ENCODE measurements at regions not wholly inside any gene's neighbourhood (a gene's known extent, or its start where the extent isn't known, plus 50 kb on each side); places are given as distances from the start of the nearest gene placed in this dataset.

DNA sequence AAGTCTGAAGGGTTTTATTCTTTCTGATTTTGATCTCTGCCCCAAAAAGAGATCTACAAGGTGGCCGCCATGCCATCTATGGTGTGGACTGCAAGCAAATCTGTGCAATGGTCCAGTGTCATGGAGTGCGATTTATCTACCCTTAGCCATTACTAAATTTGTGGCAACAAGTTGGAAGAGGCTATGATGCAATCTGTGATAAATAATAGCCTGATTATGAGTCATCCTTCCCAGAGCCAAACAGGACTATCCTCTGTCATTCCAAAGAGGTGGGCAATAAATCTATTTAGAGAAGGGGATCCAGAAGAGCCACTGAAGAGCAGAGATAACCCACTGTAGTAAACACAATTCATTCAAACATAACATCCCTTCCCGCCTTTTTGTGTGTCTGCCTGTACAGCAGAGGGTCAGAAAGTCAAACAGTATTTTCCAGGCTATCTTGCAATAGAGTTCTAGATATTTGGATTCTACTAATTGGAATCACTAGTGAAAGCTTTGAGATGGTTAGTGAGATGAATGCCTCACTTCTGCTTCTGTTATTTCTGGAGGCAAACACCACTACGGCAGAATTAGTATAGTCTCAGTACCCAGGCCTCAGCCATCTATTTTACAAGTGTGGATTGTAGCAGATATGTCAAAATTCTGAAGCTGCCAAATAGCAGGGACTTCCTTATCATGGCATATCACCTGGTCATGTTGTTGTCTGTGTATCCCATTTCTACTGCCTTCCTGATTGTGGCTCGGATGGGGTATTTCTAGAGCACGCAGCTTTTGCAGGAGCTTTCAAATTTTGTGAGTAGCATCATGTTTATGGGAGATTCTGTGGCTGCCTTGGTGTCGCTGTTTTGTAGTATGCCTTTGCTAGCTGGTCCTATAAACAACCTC is 192.0 kb downstream of the SMIM20 start:
- H3K36me3 ChIP-seq (ENCODE audit: control insufficient read depth, insufficient read depth, low read length), result no peaks in the 10 kb centered on the region
- peak; percentile 31 for DNase-seq (ENCODE audit: low read depth)
- TF ChIP-seq, protein P1, sequence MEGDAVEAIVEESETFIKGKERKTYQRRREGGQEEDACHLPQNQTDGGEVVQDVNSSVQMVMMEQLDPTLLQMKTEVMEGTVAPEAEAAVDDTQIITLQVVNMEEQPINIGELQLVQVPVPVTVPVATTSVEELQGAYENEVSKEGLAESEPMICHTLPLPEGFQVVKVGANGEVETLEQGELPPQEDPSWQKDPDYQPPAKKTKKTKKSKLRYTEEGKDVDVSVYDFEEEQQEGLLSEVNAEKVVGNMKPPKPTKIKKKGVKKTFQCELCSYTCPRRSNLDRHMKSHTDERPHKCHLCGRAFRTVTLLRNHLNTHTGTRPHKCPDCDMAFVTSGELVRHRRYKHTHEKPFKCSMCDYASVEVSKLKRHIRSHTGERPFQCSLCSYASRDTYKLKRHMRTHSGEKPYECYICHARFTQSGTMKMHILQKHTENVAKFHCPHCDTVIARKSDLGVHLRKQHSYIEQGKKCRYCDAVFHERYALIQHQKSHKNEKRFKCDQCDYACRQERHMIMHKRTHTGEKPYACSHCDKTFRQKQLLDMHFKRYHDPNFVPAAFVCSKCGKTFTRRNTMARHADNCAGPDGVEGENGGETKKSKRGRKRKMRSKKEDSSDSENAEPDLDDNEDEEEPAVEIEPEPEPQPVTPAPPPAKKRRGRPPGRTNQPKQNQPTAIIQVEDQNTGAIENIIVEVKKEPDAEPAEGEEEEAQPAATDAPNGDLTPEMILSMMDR (IDR thresholded peaks at IDR 0.05; ENCODE audit: insufficient read depth, low read length, poor library complexity, severe bottlenecking), result no peak
- H3K27me3 ChIP-seq (ENCODE audit: control insufficient read depth, insufficient read depth, low read length), result no peaks in the 10 kb centered on the region
- H3K4me3 ChIP-seq (ENCODE audit: low read depth, low read length), result no peak overlapping the region

DNA sequence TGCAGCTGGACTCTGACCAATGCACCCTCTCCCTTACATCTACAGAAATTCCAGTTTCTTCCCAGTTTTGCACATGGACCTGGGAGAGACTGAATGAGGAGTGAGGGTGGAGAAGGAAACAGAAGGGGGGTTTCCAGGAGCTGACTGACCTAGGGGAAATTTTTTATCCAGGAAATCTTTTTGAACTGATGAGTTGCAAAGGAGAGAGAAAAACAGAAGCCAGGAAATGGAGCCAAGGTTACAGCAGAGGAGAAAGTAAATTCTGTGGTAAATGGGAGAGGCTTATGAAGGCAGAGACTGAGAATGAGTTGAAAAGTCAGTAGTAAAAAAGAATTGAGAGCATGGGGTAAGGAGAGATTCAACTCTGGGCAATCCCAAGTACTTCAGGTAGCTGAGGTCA is 192.8 kb downstream of the SMIM20 start:
- Histone ChIP-seq H3K36me3 (ENCODE audit: control insufficient read depth, insufficient read depth, low read length) (no peaks in the 10 kb centered on the region), H3K4me3 (ENCODE audit: low read depth, low read length) (no peak overlapping the region), H3K27me3 (ENCODE audit: control insufficient read depth, insufficient read depth, low read length) (no peaks in the 10 kb centered on the region)
- DNase-seq (ENCODE audit: low read depth), result no peak
- TF ChIP-seq, protein P1 (IDR thresholded peaks at IDR 0.05; ENCODE audit: insufficient read depth, low read length, poor library complexity, severe bottlenecking), result no peak

DNA sequence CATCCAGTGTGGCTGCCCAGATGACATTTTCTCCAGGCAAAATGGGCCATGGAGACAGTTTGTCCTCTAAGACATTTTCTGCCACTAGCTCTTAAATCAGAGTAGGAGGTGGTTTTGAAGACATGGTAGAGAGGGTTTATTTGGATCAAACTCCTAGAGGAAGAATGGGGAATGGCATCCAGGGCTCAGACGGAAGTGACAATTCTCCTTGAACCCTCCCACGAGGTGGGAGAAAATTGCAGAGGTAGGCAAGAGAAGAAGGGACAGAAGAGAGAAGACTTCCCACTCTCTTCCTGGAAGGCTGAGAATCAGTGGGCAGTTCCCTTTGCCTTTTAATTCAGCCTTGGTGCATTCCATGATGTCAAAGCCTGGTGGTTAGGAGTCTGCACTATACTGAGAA is 194.0 kb downstream of the SMIM20 start:
- TF ChIP-seq, protein P1 (IDR thresholded peaks at IDR 0.05; ENCODE audit: insufficient read depth, low read length, poor library complexity, severe bottlenecking), result no peak
- H3K36me3 ChIP-seq (ENCODE audit: control insufficient read depth, insufficient read depth, low read length), result no peaks in the 10 kb centered on the region
- DNase-seq (ENCODE audit: low read depth), result no peak
- no peaks in the 10 kb centered on the region for H3K27me3 ChIP-seq (ENCODE audit: control insufficient read depth, insufficient read depth, low read length)
- no peak overlapping the region for H3K4me3 ChIP-seq (ENCODE audit: low read depth, low read length)

DNA sequence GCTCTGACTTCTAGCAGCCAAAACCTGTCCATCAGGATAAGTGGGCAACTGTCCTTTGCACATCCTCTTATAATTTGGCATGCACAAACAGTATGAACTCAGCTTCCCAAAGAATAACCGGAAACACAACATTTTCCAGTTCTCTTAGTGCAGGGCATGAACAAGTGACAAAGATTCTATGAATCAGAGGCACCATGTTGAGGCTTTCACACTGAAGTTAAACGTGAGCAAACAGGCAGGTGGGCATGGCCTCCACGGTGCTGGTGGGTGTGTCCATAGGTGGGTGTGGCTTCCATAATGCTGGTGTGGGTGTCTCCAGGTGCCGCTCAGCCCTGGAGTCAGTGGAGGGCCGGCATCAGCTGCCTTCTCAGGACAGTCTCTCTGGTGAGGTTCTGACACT is 196.5 kb downstream of the SMIM20 start:
- no peak for DNase-seq (ENCODE audit: low read depth)

DNA sequence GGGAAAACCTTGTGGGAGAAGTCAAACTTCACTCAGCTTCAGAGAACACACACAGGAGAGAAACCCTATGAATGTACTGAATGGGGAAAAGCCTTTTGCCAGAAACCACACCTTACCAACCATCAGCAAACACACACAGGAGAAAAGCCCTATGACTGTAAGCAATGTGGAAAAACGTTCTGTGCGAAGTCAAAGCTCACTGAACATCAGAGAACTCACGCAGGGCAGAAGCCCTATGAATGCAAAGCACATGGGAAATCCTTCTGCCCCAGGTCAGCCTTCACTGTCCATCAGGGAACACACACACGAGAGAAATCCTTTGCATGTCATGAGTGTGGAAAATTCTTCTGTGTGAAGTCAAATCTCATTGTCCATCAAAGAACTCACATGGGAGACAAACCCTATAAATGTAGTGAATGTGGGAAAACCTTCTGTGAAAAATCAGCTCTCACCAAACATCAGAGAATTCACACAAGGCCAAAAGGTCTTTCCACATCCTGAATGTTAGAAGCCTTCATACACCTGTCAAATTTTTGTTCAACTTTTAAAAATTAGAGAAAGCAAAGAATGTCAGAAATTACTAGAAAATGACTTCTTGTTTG is 199.4 kb downstream of the SMIM20 start:
- Histone ChIP-seq H3K4me3 (ENCODE audit: low read depth, low read length) (no peak overlapping the region), H3K27me3 (ENCODE audit: control insufficient read depth, insufficient read depth, low read length) (no peaks in the 10 kb centered on the region), H3K36me3 (ENCODE audit: control insufficient read depth, insufficient read depth, low read length) (no peaks in the 10 kb centered on the region)
- TF ChIP-seq, protein P1 (IDR thresholded peaks at IDR 0.05; ENCODE audit: insufficient read depth, low read length, poor library complexity, severe bottlenecking), result no peak
- DNase-seq (ENCODE audit: low read depth), result no peak

More for the DNA sequence above, 196.5 kb downstream of the SMIM20 start:
- H3K36me3 ChIP-seq (ENCODE audit: control insufficient read depth, insufficient read depth, low read length), result no peaks in the 10 kb centered on the region
- no peak overlapping the region for H3K4me3 ChIP-seq (ENCODE audit: low read depth, low read length)
- TF ChIP-seq, protein P1 (IDR thresholded peaks at IDR 0.05; ENCODE audit: insufficient read depth, low read length, poor library complexity, severe bottlenecking), result no peak
- H3K27me3 ChIP-seq (ENCODE audit: control insufficient read depth, insufficient read depth, low read length), result no peaks in the 10 kb centered on the region
